Activated CD8-positive, alpha-beta memory T cell treated with anti-CD3 and anti-CD28 coated beads, Interleukin-2, amount 50 U/mL, for 4 hours (primary cell): ENCODE measurements at regions not wholly inside any gene's neighbourhood (a gene's known extent, or its start where the extent isn't known, plus 50 kb on each side); places are given as distances from the start of the nearest gene placed in this dataset.

ENCODE experiments used
- DNase-seq: peaks from one replicate; pipeline ENCODE4 v3.0.0-alpha.2; 2020

DNA sequence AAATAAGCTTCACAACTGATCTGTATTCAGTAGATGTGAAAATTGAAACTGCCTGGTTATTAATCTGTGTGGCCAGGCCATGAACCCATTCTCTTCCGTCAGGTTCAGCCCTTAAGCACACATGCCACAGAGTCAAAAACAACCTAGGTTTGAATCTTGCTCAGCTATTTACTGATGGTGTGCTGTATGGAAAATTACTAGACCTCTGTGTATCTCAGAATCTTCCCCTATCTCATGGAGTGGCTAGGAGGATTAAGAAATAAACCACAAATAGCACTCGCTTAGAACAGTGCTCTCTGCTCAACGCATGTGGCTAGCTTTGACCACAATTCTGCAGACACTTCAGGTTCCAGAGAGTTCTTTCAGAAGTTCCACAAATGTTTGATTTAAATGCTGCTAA lies 240.7 kb upstream of the PLEKHG7 start:
- no peak for DNase-seq

DNA sequence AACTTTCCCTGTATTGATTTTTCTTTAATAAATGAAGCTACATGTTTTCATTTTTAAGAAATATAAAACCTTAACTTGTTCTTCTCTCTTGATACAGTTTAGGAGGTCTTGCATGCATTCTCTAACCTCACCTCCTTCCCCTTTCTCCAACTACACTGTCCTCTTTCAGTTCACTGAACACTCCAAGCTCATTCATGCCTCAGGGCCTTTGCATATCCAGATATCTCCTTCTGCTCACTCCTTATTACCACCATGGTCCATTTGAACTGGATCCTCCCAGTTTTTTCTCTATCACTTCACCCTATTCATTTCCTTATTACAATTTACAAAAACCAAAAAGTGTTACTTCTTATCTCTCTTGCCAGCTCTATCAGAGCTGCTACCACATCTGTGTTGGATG lies 242.9 kb upstream of the PLEKHG7 start:
- no peak for DNase-seq

GRCh38 chr12:92458996-92459395 lies 243.8 kb upstream of the PLEKHG7 start:
- no peak for DNase-seq

- DNase-seq: no peak
Observed at GRCh38 chr12:92457458-92458180, 245.2 kb upstream of the PLEKHG7 start.

DNA sequence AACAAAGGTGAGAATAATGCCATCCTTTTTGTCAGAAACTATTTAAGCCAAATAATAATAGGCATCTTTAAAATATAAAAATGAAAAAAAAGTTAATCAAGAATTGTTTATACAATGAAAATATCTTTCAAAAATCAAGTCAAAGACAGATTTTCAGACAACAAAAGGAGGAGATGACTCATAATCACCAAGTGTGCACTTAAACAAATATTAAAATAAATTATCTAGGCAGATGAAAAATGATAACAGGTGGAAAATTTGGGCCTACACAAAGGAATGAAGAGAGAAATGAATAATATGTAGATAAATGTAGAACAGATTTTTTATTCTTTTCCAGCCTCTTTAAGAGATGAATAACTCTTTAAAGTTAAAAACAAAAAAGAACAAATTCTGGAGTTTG lies 250.0 kb upstream of the PLEKHG7 start:
- no peak for DNase-seq

GRCh38 chr12:92446083-92446460 lies 256.7 kb upstream of the PLEKHG7 start:
- DNase-seq: no peak

GRCh38 chr12:92445253-92446082 lies 257.3 kb upstream of the PLEKHG7 start:
- no peak for DNase-seq

GRCh38 chr12:92444763-92445162 lies 258.0 kb upstream of the PLEKHG7 start:
- no peak for DNase-seq

GRCh38 chr12:92442782-92443181 lies 260.0 kb upstream of the PLEKHG7 start:
- no peak for DNase-seq

- DNase-seq: no peak
Observed at GRCh38 chr12:92440072-92440471, 262.7 kb upstream of the PLEKHG7 start.

- no peak for DNase-seq
Observed at GRCh38 chr12:92439420-92439805, 263.4 kb upstream of the PLEKHG7 start.

DNA sequence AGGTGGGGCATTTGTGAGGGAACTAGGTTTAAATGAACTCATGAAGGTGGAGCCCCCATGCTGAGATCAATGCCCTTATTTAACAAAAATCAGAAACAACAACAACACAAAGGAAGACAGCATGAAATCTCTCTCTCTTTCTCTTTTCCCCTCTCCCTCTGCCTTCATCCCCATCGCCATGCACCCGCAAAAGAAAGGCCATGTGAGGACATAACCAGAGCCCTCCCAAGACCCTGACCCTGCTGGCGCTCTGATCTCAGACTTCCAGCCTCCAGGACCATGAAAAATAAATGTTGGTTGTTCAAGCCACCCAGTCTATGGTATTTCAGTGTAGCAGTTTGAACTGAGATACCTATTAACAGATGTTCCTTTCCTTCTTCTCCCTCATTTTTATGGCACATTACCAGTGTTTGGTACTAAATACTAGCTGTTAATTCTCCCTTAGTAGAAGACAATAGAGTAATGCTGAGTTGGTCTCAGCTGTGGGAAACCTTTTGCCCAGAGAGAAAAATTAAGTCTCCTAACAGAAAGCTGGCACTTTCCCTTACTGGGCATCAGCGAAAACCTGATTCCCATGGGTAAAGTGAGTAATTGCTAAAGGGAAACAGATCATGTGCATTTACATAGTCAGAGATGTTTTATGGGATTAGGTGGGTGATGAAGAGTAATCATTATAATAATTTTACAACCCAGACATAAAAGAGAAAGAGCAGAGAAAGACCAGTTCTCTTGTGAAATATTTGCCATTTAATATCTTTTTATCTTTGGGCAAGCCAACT lies 264.0 kb upstream of the PLEKHG7 start:
- no peak for DNase-seq

DNA sequence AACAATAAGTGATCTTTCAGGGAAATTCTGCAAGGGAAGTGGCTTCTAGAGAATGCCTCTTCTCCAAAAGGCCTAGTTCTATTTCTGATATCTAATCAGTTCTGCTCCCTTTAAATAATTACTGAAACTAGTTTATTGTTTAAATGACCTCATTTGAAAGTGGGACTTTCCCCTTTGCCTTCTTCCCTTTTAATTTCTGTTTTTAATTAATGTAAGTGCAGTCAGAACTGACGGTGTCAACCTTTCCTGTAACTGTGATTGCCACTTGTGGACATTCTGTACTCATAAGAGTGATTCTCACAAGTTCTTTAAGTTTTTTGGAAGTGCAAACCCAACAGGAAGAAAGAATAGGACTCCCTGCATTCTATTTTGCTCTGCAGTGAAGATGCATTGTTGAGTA lies 265.3 kb upstream of the PLEKHG7 start:
- no peak for DNase-seq

DNA sequence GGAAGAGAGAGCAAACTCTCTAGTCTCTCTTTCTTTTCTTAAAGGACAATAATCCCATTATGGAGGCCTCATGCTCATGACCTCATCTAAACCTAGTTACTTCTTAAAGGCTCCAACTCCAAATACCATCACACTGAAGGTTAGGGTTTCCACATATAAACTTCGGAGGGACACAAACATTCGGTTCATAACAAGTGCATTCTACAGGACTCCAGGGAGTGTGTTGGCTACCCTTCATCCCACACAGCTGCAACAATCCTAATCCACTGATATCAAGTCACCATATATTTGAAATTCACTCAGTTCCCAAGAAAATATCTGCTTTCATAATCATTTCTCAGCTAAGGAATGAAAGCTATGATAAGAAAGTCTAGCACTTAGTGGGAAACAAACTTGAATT lies 265.9 kb upstream of the PLEKHG7 start:
- DNase-seq: no peak

GRCh38 chr12:92434607-92435025 lies 268.2 kb upstream of the PLEKHG7 start:
- no peak for DNase-seq

GRCh38 chr12:92432724-92433441 lies 269.9 kb upstream of the PLEKHG7 start:
- DNase-seq: no peak

GRCh38 chr12:92431146-92431545 lies 271.6 kb upstream of the PLEKHG7 start:
- DNase-seq: peak; percentile 35

GRCh38 chr12:92426332-92426731 lies 276.5 kb upstream of the PLEKHG7 start:
- DNase-seq: no peak

DNA sequence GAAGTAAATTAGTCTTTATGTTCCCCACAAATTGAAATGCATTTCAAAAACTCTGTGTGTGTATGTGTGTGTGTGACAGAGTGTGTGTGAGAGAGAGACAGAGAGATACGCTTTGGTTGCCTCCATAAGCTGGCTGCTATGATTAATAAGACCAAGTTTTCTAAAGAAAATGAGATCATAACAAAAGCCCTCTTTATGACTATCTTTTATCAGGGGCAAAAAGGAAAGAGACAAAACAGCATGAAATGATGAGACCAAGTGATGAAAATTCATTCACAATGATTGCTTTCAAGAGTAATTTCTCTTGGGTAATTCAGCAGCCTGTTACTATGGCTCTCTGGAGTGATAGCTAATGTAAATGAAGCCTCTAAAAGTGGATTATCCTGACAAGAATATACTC lies 277.6 kb upstream of the PLEKHG7 start:
- no peak for DNase-seq

GRCh38 chr12:92424338-92424737 lies 278.5 kb upstream of the PLEKHG7 start:
- no peak for DNase-seq

DNA sequence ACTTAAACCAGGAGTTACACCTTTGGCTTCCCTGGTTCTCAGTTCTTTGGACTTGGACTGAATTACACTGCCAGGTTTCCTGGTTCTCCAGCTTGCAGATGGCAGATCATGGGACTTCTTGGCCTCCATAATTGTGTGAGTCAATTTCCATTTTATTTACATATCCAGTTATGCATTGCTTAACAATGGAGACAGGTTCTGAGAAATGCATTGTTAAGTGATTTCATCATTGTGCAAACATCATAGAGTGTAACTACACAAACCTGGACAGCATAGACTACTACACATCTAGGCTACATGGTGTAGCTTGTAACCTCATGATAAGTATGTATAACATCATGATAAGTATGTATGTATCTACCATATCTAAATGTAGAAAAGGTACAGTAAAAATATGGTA lies 276.1 kb upstream of the BTG1 start:
- no peak for DNase-seq

- DNase-seq: no peak
Observed at GRCh38 chr12:92421042-92421441, 275.4 kb upstream of the BTG1 start.

GRCh38 chr12:92419201-92419600 lies 273.6 kb upstream of the BTG1 start:
- DNase-seq: no peak
